ENCODE measurements at regions not wholly inside any gene's neighbourhood (a gene's known extent, or its start where the extent isn't known, plus 50 kb on each side); places are given as distances from the start of the nearest gene placed in this dataset.

DNA sequence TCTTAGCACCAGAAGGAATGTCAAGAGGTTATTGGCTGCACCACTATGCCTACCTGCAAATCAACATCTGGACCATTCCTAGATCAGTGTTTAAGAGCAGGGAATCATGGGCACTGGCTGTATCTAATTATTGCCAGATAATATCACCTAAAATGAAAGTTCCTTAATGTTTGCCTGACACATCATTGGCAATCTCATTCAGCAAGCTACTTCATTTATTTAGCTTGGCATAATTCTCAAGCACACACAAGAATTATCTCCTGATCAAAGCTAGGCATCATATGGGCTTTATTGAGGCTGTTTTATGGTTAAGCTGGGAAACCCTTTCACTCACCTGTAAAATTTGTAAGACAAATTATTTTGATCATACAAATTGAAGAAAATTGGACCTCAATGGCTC, 581.7 kb downstream of the INHBA start:
- no peaks in the 10 kb centered on the region for H3K9me3 ChIP-seq
- H3K27me3 ChIP-seq = no peaks in the 10 kb centered on the region
- TF ChIP-seq, protein P1, sequence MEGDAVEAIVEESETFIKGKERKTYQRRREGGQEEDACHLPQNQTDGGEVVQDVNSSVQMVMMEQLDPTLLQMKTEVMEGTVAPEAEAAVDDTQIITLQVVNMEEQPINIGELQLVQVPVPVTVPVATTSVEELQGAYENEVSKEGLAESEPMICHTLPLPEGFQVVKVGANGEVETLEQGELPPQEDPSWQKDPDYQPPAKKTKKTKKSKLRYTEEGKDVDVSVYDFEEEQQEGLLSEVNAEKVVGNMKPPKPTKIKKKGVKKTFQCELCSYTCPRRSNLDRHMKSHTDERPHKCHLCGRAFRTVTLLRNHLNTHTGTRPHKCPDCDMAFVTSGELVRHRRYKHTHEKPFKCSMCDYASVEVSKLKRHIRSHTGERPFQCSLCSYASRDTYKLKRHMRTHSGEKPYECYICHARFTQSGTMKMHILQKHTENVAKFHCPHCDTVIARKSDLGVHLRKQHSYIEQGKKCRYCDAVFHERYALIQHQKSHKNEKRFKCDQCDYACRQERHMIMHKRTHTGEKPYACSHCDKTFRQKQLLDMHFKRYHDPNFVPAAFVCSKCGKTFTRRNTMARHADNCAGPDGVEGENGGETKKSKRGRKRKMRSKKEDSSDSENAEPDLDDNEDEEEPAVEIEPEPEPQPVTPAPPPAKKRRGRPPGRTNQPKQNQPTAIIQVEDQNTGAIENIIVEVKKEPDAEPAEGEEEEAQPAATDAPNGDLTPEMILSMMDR (IDR thresholded peaks at IDR 0.05) = no peak
- TF ChIP-seq POLR2A (IDR thresholded peaks at IDR 0.05) (no peak), EP300 (IDR thresholded peaks at IDR 0.05) (no peak), POLR2AphosphoS5 (IDR thresholded peaks at IDR 0.05) (no peak)
- H3K4me3 ChIP-seq = no peak overlapping the region
- no peak for ATAC-seq
- no peak overlapping the region for H3K27ac ChIP-seq
- H3K36me3 ChIP-seq = no peaks in the 10 kb centered on the region
- no peaks in the 10 kb centered on the region for H3K4me1 ChIP-seq

DNA sequence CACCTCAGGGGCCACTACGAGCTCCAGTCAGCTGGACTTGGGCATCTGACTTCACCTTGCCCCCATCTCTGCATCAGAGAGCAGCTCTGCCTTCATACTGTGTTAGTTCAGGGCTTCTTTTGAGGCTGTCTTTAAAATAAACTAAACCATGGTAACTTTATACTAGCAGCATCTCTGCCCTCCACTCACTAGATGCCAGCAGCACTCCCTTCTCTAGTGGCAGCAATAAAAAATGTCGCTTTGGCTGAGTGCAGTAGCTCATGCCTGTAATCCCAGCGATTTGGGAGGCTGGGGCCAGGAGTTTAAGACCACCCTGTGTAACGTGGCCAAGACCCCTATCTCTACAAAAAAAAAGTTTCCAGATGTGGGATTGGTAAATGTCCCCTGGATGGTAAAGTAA, 584.4 kb downstream of the INHBA start:
- no peak overlapping the region for H3K27ac ChIP-seq
- ATAC-seq = no peak
- H3K36me3 ChIP-seq = no peaks in the 10 kb centered on the region
- no peaks in the 10 kb centered on the region for H3K27me3 ChIP-seq
- H3K9me3 ChIP-seq = no peaks in the 10 kb centered on the region
- 57% methylated on average over 2 of the region's 4 CpGs; no CpG with 5 or more reads in 1 of the 2 donors for WGBS, 2 donors (ENCODE audit: low coverage in 1 of 2)
- no peaks in the 10 kb centered on the region for H3K4me1 ChIP-seq
- H3K4me3 ChIP-seq = no peak overlapping the region
- no peak for TF ChIP-seq POLR2AphosphoS5 (IDR thresholded peaks at IDR 0.05)
- no peak for TF ChIP-seq EP300 (IDR thresholded peaks at IDR 0.05)
- TF ChIP-seq POLR2A (IDR thresholded peaks at IDR 0.05) = no peak
- TF ChIP-seq, protein P1 (IDR thresholded peaks at IDR 0.05) = no peak

DNA sequence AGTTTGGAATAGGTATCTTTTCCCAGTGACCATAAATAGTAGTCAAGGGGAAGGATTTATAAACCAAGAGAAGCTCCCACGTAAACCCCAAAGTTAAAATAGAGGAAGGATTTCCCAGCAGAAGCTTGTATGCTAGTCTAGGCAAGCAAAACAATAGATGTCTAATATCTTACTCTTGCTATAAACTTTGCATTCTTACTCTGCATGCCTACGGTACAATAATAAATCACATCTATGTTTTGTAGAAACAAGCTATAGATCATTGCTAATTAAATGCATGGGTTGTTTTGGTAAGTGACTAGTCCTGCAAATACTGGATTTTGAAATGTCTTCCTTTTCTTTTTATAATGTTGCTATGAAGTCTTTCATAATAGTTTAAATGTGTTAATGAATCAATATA, 585.5 kb downstream of the INHBA start:
- H3K4me3 ChIP-seq = no peak overlapping the region
- TF ChIP-seq EP300 (IDR thresholded peaks at IDR 0.05) (no peak), POLR2AphosphoS5 (IDR thresholded peaks at IDR 0.05) (no peak), POLR2A (IDR thresholded peaks at IDR 0.05) (no peak)
- TF ChIP-seq, protein P1 (IDR thresholded peaks at IDR 0.05) = no peak
- WGBS, 2 donors (ENCODE audit: low coverage in 1 of 2) = 82 to 83% methylated on average over 2 of the region's 2 CpGs

DNA sequence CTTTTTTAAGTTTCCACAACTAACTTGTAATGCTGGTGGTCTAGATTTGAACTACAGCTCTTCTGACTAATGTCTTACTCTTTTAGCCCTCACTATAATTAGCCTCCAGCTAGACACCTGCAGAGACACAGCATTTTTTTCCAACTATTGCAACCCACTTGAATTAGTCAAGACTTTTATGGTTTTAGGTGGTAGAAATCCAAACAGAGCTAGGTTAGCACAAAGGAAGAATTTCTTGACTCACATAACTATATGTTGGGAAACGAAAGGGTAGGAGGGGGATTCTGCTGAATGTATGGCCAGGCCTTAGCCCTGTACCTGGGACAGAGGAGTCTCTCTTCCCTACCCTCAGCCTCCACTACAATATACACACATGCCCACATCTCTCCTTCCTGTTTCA, 586.1 kb downstream of the INHBA start:
- ATAC-seq = no peak
- H3K4me1 ChIP-seq = no peaks in the 10 kb centered on the region
- 100% methylated on average over 1 of the region's 1 CpG; no CpG with 5 or more reads in 1 of the 2 donors for WGBS, 2 donors (ENCODE audit: low coverage in 1 of 2)
- no peaks in the 10 kb centered on the region for H3K9me3 ChIP-seq
- no peak overlapping the region for H3K4me3 ChIP-seq
- TF ChIP-seq, protein P1 (IDR thresholded peaks at IDR 0.05) = no peak
- TF ChIP-seq EP300 (IDR thresholded peaks at IDR 0.05) (no peak), POLR2AphosphoS5 (IDR thresholded peaks at IDR 0.05) (no peak), POLR2A (IDR thresholded peaks at IDR 0.05) (no peak)
- no peaks in the 10 kb centered on the region for H3K27me3 ChIP-seq
- H3K36me3 ChIP-seq = no peaks in the 10 kb centered on the region
- H3K27ac ChIP-seq = no peak overlapping the region

More for the DNA sequence above, 585.5 kb downstream of the INHBA start:
- no peak overlapping the region for H3K27ac ChIP-seq
- no peaks in the 10 kb centered on the region for H3K4me1 ChIP-seq
- H3K9me3 ChIP-seq = no peaks in the 10 kb centered on the region
- no peak for ATAC-seq
- no peaks in the 10 kb centered on the region for H3K36me3 ChIP-seq
- no peaks in the 10 kb centered on the region for H3K27me3 ChIP-seq

DNA sequence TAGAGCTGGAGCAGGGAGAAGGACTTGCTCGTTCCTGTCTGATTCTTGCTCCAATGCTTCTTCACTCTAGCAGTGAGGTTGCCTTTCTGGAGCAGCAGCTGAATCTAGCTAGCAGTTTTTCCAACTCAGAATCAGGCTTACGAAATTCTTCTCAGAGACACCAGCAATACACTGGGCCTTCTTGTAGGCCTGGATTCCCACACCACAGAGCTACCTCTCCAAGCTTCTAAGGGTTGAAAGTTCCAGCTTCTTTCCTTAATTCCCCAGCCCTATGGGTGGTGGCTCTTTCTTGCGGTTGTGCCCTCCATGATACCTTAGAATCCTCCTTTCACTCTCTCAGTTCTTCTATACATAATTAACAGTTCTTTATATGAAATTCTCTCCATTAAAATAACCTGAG, 586.6 kb downstream of the INHBA start:
- Histone ChIP-seq H3K36me3 (no peaks in the 10 kb centered on the region), H3K27ac (no peak overlapping the region), H3K4me3 (no peak overlapping the region), H3K27me3 (no peaks in the 10 kb centered on the region), H3K9me3 (no peaks in the 10 kb centered on the region), H3K4me1 (no peaks in the 10 kb centered on the region)
- no peak for ATAC-seq
- TF ChIP-seq EP300 (IDR thresholded peaks at IDR 0.05) = no peak
- no peak for TF ChIP-seq POLR2A (IDR thresholded peaks at IDR 0.05)
- TF ChIP-seq POLR2AphosphoS5 (IDR thresholded peaks at IDR 0.05) = no peak
- TF ChIP-seq, protein P1 (IDR thresholded peaks at IDR 0.05) = no peak
- WGBS, 2 donors (ENCODE audit: low coverage in 1 of 2) = 100% methylated on average over 1 to 3 of the region's 3 CpGs
